GM18499 (cell line): ENCODE measurements at regions not wholly inside any gene's neighbourhood (a gene's known extent, or its start where the extent isn't known, plus 50 kb on each side); places are given as distances from the start of the nearest gene placed in this dataset.
"Not testable (repeated sequence)": the region's sequence is repeated elsewhere in the genome, so short reads cannot be mapped to it uniquely, and the experiment has no call there.

Experiments
- ATAC-seq: cut with Tn5 transposase; IDR thresholded peaks from one replicate; pipeline ENCODE4 v1.9.1; 2021; ENCODE audit warnings: moderate number of reproducible peaks; ENCODE audit not compliant: insufficient read depth, unreplicated experiment

DNA sequence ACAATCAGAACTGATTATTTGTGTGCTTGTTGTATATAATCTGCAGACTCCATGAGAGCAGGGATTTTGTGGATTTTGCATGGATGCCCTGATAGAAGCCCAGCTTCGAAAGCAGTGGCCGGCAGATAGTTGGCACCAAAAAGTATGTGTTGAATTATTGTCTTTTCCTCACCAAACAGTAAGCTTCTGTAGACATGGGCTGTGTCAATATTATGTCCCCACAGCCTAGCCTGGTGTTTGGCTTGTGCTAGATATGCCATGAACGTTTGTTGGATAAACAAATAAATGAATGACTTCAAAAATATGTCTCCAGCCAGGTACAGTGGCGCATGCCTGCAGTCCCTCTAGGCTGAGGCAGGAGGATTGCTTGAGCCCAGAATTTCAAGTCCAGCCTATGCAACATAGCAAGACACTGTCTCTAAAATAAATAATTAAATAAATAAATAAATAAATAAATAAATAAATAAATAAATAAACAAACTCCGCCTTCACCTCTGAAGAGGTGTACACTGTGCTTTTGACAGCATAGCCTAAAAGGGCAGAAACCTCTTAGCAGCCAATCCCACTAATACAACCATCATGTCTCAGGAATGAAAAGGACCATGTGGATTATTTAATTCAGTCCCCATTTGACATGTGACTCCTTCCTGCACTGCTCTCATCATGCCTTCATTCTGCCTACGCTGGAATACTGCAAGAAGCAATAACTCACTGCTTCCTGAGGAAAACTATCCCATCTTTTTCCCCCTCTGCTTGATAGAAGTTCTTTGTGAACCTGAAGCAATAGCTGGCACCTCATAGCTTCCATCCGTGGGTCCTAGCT is 335.2 kb downstream of the FBXW7 start:
- ATAC-seq = no peak

DNA sequence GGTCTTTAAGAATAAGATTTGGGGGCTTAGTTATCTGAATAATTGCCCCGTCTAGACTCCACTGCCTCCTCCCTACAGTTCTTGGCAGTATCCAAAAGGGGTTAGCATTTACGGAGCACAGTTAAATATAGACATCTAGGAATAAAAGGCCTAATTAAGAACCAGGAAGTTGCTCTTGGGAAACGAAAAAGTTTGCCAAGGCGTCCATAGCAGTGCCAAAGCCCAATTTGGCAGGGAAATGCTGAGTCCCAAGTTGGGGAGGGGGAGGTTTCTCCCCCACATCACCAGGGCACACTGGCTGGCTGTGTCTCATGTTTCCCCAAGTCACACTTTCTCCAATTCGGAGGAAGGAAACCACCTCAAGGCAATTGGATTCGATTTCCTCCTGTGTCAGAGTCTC is 338.7 kb downstream of the FBXW7 start:
- ATAC-seq = no peak

GRCh38 chr4:152195888-152196287 is 340.0 kb downstream of the FBXW7 start:
- ATAC-seq = no peak

DNA sequence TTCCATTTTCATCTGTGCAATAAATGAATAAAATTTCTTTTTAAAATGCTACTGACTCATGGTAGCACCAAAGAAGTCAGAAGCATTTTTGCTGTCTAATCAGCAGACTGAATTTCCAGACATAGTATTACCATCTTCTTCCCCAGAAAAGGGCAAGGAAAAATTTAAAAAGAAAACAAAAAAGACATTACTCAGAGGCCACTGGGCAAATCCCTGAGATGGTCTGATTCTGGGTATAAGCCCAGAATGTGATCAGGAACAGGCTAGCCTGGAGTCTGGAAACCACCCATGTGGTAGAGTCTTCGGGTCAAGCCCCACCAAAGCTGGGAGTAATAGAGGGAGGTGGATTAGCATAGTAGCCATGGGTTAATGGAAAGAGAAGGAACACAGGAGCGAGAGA is 342.8 kb downstream of the FBXW7 start:
- ATAC-seq = no peak

DNA sequence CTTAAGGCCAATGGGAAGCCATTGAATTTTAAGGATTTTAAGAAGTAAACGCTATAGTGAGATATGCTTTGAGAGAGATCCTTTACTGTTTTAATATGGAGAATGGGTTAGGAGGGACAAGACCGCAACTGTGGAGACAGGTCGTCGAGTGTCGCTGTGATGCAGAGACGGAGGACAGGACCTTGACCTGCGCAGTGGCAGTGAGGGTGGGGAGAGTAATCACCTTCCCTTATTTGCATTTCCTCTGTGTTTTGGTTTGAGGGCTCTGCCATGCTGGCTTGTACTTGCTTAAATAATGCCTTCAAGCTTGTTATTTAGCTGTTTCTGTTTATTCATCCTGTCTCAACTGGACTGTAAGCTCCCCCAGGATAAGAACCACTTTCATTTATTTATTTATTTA is 345.0 kb downstream of the FBXW7 start:
- no peak for ATAC-seq

DNA sequence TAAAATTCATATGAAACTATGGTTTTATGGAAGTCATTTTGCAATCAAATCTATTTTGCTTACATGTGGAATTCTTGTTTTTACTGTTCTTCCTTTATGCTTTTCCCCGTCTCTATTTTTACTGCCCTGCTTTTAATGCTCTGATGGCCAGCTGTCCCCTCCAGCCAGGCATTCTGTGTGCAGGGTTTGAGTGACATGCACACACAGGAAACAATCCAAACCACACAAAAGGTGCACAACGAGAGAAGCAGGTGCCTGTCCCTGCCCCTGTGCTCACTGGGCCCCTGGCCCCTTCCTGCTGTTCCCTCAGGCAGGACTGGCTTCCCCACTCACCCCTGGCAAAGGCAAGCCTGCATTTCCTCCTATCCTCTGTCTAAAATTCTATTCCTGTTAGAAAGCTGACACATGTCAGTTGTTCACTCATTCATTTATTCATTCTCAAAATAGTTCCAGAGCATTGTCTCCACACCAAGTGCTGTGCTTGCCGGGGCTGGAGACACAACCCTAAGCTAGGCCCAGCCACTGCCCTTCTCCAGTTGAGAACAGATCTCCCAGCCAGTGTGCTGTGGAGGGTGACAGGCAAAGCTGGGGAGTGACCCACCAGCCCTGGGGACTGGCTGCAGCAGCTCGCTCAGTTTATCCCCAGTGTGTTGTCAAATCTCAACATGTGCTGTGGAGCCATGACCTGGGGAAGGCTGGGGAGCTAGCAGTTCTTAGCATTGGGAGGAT is 346.3 kb downstream of the FBXW7 start:
- peak; percentile 62 for ATAC-seq

DNA sequence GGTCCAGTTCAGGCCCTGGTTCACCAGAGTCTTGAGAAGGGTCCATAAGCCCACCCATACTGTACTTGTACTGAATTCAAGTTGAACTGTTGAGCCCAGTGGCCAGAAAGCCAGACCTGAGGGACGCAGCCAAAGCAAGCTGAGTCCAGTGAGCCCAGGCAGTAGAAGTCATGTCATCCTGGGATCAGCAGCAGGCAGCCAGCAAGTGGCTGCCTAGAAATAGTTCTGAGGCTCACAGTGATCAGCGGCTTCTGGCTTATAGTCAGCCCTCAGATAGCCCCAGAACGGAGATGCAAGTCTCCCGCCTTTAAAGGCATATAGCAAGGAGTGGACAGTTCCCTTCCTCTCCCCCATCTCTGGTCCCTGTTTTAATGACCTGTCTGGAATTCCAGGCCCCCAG is 347.1 kb downstream of the FBXW7 start:
- no peak for ATAC-seq

DNA sequence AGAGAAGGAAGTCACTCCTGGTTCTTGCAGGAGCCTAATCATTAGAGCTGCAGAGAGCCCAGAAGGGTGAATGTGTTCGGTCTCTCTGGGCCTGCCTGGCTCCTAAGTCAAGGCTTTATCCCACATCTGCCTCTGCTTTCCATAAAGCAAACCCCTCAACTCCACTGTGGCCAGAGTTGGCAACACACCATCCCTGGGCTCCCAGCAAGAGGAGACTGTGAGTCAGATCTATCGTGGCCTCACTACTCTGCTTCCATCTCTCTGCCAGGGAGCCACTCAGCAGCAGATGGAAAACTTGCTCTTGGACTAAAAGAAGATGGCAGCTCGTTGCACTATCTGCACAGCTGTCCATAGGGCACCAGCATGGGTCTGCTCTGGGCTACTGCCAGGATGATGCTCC is 348.2 kb downstream of the FBXW7 start:
- ATAC-seq = no peak

DNA sequence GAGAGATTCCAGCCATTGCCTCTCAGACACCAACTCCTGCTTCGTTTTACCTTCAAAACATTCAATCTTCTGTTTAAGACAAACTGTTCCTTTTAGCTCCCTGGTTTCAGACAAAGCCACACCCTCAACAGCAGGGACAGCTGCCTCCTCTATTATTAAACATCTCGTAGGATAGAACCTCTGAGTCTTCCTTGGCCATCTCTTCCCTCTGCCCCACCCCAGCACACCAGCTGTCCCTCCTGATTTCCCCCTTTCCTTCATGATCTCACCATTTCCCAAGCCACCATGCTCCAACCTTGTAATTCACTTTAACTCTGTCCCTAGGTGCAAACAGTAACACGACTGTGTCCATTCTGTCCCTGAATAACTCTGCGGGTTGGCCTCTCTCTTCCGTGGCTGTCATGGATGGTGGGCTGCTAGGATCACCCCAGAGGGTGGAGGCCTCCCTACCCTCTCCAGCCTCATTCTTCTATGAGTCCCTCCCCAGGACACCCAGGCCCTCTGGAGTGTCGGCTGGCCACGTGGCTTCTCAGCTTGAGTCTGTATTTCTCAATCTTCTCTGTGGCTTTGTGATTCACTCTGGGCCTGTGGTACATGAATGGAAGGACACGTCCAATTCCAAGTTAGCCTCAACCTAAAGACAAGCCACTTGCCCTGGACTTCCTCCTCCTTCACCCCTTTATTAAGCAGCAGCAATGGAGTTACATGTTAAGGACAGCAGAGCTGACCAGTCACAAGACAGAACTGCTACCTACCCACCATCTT is 349.9 kb downstream of the FBXW7 start:
- no peak for ATAC-seq

DNA sequence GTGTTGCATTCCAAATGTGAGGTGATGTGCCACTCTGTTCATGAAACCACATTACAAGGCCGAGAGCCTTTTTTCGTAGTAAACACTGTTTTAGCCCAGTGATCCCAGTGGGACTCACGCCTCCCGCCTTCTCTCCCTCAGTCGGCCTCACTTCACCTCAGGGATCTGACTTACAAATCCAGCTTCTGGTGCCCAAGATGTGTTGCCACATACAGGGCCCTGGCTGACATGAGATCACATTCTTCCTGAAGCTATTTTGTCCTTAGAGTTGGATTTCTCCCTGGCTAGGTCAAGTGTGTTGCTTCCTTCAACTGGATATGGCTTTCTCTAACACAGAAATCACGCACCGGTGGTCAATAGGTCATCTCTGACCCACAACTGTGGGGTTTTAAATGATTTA is 354.7 kb downstream of the FBXW7 start:
- ATAC-seq = no peak

DNA sequence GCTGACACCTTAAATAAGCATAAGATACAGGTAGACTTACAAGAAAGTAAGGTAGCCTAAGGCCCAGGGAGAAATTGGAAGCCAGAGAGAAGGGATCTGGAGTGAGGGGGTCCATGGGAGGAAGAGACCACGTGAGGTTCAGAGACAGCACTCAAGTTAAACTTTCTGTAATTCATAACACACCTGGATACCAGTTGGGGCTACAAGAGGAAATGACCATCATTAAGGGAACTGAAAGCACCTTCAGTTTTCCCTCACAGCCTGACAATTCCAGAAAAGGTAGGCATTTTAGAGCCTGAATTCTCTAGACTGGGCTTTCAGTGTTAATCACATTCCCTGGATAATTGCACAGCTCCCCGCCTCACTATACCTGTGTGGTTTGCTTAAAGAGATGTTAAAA is 355.5 kb downstream of the FBXW7 start:
- ATAC-seq = no peak

DNA sequence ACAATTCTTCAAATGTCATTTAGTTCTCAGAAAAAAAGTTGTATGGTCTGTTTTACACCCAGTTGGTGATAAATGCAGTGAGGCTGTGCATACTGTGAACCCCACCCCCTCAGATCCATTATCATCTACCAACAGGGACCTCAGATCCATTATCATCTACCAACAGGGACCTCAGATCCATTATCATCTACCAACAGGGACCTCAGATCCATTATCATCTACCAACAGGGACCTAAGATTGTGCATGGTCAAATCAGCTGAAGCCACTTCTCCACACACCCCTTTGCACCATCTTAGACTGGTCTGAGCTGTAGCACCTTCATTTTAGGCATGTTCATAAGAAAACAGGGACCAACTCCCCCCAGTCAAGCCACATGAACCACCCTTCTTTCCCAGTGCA is 358.4 kb downstream of the FBXW7 start:
- ATAC-seq = not testable (repeated sequence)

DNA sequence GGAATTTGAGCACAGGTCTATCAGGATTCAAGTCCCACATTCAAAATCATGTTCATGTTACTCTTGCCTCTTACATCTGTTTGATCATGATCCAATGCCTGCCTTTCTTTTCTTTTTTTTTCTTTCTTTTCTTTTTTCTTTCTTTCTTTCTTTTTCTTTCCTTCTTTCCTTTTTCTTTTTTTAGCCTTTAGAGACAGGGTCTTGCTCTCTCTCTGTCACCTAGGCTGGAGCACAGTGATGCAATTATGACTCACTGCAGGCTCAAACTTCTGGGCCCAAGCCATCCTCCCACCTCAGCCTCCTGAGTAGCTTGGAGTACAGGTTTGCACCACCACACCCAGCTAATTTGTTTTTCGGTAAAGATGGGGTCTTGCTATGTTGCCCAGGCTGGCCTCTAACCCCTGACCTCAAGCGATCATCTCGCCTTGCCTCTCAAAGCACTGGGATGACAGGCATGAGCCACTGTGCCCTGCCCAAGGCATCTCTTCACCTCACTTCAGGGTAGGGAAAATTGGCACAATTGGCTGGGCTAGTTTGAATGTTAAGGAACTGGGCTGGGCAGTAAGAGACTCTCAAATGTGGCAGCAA is 359.2 kb downstream of the FBXW7 start:
- ATAC-seq = no peak

- ATAC-seq = no peak
These were observed 360.3 kb downstream of the FBXW7 start for GRCh38 chr4:152175586-152175985.

- no peak for ATAC-seq
These were observed 363.7 kb downstream of the FBXW7 start for GRCh38 chr4:152172146-152172545.

DNA sequence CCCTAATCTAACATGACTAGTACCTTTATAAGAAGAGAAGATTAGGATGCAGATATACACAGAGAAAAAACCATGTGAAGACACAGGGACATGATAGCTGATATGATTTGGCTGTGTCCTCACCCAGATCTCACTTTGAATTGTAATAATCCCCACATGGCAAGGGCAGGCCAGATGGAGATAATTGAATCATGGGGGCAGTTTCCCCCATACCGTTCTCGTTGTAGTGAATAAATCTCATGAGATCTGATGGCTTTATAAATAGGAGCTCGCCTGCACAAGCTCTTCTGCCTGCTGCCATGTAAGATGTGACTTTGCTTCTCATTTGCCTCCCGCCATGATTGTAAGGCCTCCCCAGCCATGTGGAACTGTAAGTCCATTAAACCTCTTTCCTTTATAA is 364.3 kb downstream of the FBXW7 start:
- ATAC-seq = no peak

GRCh38 chr4:152169683-152170082 is 366.2 kb downstream of the FBXW7 start:
- ATAC-seq = no peak

GRCh38 chr4:152168987-152169616 is 366.8 kb downstream of the FBXW7 start:
- ATAC-seq = no peak

DNA sequence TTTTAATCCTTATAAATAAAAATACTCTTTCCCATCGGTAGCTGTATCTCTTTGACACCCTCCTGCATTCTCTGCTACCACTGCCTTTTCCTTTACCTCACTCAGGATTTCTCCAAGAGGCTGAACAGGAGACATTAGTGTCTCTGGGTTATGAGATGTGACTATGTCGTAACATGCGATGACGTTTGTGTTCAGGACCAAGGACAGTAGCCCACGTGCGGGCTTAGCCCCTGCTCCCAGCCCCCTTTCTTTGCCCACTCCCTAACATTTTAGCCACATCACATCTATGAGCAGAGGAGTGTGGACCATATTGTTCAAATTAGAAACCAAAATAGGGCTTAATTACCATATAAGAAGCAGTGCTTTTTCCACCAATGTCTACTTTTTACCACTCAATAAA is 369.3 kb downstream of the FBXW7 start:
- ATAC-seq = no peak

DNA sequence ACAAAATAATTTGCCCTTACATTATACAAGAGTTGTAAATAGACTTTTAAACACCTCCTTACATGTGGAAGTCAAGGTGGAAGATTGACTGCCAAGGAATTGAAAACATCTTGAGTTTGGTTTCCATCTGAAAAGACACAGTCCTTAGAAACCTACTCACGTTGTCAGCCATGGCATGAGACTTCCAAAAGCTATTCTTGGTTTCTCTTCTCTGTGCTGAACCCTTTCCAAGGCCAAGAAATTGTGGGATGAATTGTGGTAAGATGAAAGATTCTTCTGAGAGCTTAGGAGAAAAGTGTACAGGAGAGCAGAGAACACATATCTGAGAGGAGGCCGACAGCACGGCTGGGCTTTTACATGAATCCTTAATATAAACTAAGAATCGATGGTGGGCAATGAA is 370.0 kb downstream of the FBXW7 start:
- ATAC-seq = no peak
